GM23248 (cell line): ENCODE measurements at regions not wholly inside any gene's neighbourhood (a gene's known extent, or its start where the extent isn't known, plus 50 kb on each side); places are given as distances from the start of the nearest gene placed in this dataset.

Experiments
- DNase-seq: peaks from one replicate; pipeline ENCODE4 v3.0.0-alpha.2; 2015
- H2AFZ ChIP-seq: fragments of 200-600 bp; sonication (generic); 2 replicates; pipeline ENCODE4 v1.6.1; 2016; ENCODE audit warnings: antibody characterized with exemption
- H3F3A ChIP-seq: fragments of 200-600 bp; sonication (generic); 2 replicates; pipeline ENCODE4 v1.6.1; 2016; ENCODE audit warnings: mild to moderate bottlenecking, antibody characterized with exemption, mixed run types; ENCODE audit not compliant: insufficient read depth
- H3K27ac ChIP-seq: fragments of 200-600 bp; sonication (generic); 2 replicates; pipeline ENCODE4 v1.5.1; 2016; ENCODE audit warnings: mild to moderate bottlenecking
- H3K27me3 ChIP-seq: fragments of 200-600 bp; sonication (generic); replicated peaks from 2 replicates; pipeline ENCODE4 v1.6.1; 2016; ENCODE audit warnings: mild to moderate bottlenecking; ENCODE audit not compliant: insufficient read depth
- H3K36me3 ChIP-seq: fragments of 200-600 bp; sonication (generic); 2 replicates; pipeline ENCODE4 v1.6.1; 2016; ENCODE audit warnings: low read depth, mild to moderate bottlenecking
- H3K4me1 ChIP-seq: fragments of 200-600 bp; sonication (generic); 2 replicates; pipeline ENCODE4 v1.6.1; 2016; ENCODE audit warnings: mild to moderate bottlenecking; ENCODE audit not compliant: insufficient read depth
- H3K4me2 ChIP-seq: fragments of 200-600 bp; sonication (generic); one replicate; pipeline ENCODE4 v1.6.1; 2016; ENCODE audit warnings: mild to moderate bottlenecking; ENCODE audit not compliant: unreplicated experiment
- H3K4me3 ChIP-seq: fragments of 200-600 bp; sonication (generic); 2 replicates; pipeline ENCODE4 v1.5.1; 2016; ENCODE audit warnings: mild to moderate bottlenecking
- H3K79me2 ChIP-seq: fragments of 200-600 bp; sonication (generic); 2 replicates; pipeline ENCODE4 v1.6.1; 2016; ENCODE audit warnings: mild to moderate bottlenecking; ENCODE audit not compliant: insufficient read depth
- H3K9ac ChIP-seq: fragments of 200-600 bp; sonication (generic); 2 replicates; pipeline ENCODE4 v1.6.1; 2016; ENCODE audit warnings: mild to moderate bottlenecking
- H3K9me2 ChIP-seq: fragments of 200-600 bp; sonication (generic); 2 replicates; pipeline ENCODE4 v1.6.1; 2016; ENCODE audit warnings: mixed run types, mild to moderate bottlenecking, moderate library complexity; ENCODE audit not compliant: insufficient read depth
- H3K9me3 ChIP-seq: fragments of 200-600 bp; sonication (generic); one replicate; pipeline ENCODE4 v1.6.1; 2017; ENCODE audit warnings: low read depth
- H4K20me1 ChIP-seq: fragments of 200-600 bp; sonication (generic); 2 replicates; pipeline ENCODE4 v1.6.0; 2016; ENCODE audit not compliant: insufficient read depth
- EZH2 ChIP-seq: fragments of 200-600 bp; sonication (generic); IDR thresholded peaks from 2 replicates; pipeline ENCODE4 v1.6.1; 2018; ENCODE audit warnings: antibody characterized with exemption, mild to moderate bottlenecking; ENCODE audit not compliant: insufficient read depth, poor library complexity, severe bottlenecking
- EZH2phosphoT487 ChIP-seq: fragments of 200-600 bp; sonication (generic); IDR thresholded peaks from 2 replicates; pipeline ENCODE4 v1.6.1; 2018; ENCODE audit warnings: antibody characterized with exemption, moderate library complexity, mild to moderate bottlenecking, low read depth; ENCODE audit not compliant: insufficient read depth
- WGBS, 2 experiments: methylation state at CpG; one replicate each; pipeline ENCODE4 v1.1.6; 2015 to 2017; ENCODE audit warnings: low lambda C conversion rate in 2 of 2, low coverage in 1 of 2; ENCODE audit errors: missing lambda C conversion rate in 2 of 2; 5-methylcytosine and 5-hydroxymethylcytosine counted together
- in situ Hi-C: fragments of 300-500 bp; cut with MboI; formaldehyde crosslinking; loops from 2 replicates; pipeline ENCODE4 v1.15.0; 2020

- Histone ChIP-seq H3K27ac (no peak overlapping the region), H3K27me3 (no peaks in the 10 kb centered on the region), H3K9ac (no peak overlapping the region), H4K20me1 (no peaks in the 10 kb centered on the region), H3F3A (no peaks in the 10 kb centered on the region), H3K4me2 (no peak overlapping the region), H2AFZ (no peak overlapping the region), H3K9me2 (no peaks in the 10 kb centered on the region), H3K79me2 (no peaks in the 10 kb centered on the region), H3K9me3 (no peaks in the 10 kb centered on the region), H3K4me1 (no peaks in the 10 kb centered on the region), H3K36me3 (no peaks in the 10 kb centered on the region), H3K4me3 (no peak overlapping the region)
- in situ Hi-C loops, result no loop called here
- WGBS, 2 experiments, result 83 to 87% methylated on average over 8 of the region's 8 CpGs
- no peak for DNase-seq
- no peak for TF ChIP-seq EZH2phosphoT487
- no peak for TF ChIP-seq EZH2
These were observed 109.1 kb upstream of the LRIG1 start for GRCh38 chr3:66609660-66610561.

GRCh38 chr3:66610562-66610909 lies 109.7 kb upstream of the LRIG1 start:
- no peak overlapping the region for H3K4me3 ChIP-seq

GRCh38 chr3:66615643-66616301 lies 115.0 kb upstream of the LRIG1 start:
- no peak overlapping the region for H2AFZ ChIP-seq
- no peaks in the 10 kb centered on the region for H3K9me3 ChIP-seq
- H3K4me2 ChIP-seq, result no peak overlapping the region
- H3K9ac ChIP-seq, result no peak overlapping the region
- WGBS, 2 experiments, result 65 to 71% methylated on average over 5 of the region's 5 CpGs
- TF ChIP-seq EZH2phosphoT487 (no peak), EZH2 (no peak)
- no peak for DNase-seq
- H3K79me2 ChIP-seq, result no peaks in the 10 kb centered on the region
- no peaks in the 10 kb centered on the region for H4K20me1 ChIP-seq
- no peaks in the 10 kb centered on the region for H3F3A ChIP-seq
- no peak overlapping the region for H3K27ac ChIP-seq
- no peaks in the 10 kb centered on the region for H3K9me2 ChIP-seq
- H3K4me1 ChIP-seq, result no peaks in the 10 kb centered on the region
- no peaks in the 10 kb centered on the region for H3K27me3 ChIP-seq
- H3K36me3 ChIP-seq, result no peaks in the 10 kb centered on the region
- H3K4me3 ChIP-seq, result no peak overlapping the region
- in situ Hi-C loops, result no loop called here

More at GRCh38 chr3:66610562-66610909, 109.7 kb upstream of the LRIG1 start:
- H3F3A ChIP-seq, result no peaks in the 10 kb centered on the region
- H3K9ac ChIP-seq, result no peak overlapping the region
- no peak overlapping the region for H3K4me2 ChIP-seq
- in situ Hi-C loops, result no loop called here
- H3K4me1 ChIP-seq, result no peaks in the 10 kb centered on the region
- H3K9me3 ChIP-seq, result no peaks in the 10 kb centered on the region
- H2AFZ ChIP-seq, result no peak overlapping the region
- H3K27ac ChIP-seq, result no peak overlapping the region
- no peaks in the 10 kb centered on the region for H3K36me3 ChIP-seq
- DNase-seq, result no peak
- no peak for TF ChIP-seq EZH2
- TF ChIP-seq EZH2phosphoT487, result no peak
- H4K20me1 ChIP-seq, result no peaks in the 10 kb centered on the region
- WGBS, 2 experiments, result 88 to 93% methylated on average over 5 of the region's 5 CpGs
- no peaks in the 10 kb centered on the region for H3K9me2 ChIP-seq
- H3K79me2 ChIP-seq, result no peaks in the 10 kb centered on the region
- no peaks in the 10 kb centered on the region for H3K27me3 ChIP-seq

- Histone ChIP-seq H3K79me2 (no peaks in the 10 kb centered on the region), H4K20me1 (no peaks in the 10 kb centered on the region), H3K4me1 (no peaks in the 10 kb centered on the region), H3K36me3 (no peaks in the 10 kb centered on the region), H3K9me2 (no peaks in the 10 kb centered on the region), H3K4me2 (no peak overlapping the region), H3F3A (no peaks in the 10 kb centered on the region), H3K9ac (no peak overlapping the region), H3K4me3 (no peak overlapping the region), H2AFZ (no peak overlapping the region), H3K27me3 (no peaks in the 10 kb centered on the region), H3K9me3 (no peaks in the 10 kb centered on the region), H3K27ac (no peak overlapping the region)
- in situ Hi-C loops, result no loop called here
- DNase-seq, result no peak
- 15 to 24% methylated on average over 2 of the region's 2 CpGs for WGBS, 2 experiments
- TF ChIP-seq EZH2 (no peak), EZH2phosphoT487 (no peak)
These were observed 116.5 kb upstream of the LRIG1 start for GRCh38 chr3:66617351-66617750.
